ENCODE measurements at regions not wholly inside any gene's neighbourhood (a gene's known extent, or its start where the extent isn't known, plus 50 kb on each side); places are given as distances from the start of the nearest gene placed in this dataset.

DNA sequence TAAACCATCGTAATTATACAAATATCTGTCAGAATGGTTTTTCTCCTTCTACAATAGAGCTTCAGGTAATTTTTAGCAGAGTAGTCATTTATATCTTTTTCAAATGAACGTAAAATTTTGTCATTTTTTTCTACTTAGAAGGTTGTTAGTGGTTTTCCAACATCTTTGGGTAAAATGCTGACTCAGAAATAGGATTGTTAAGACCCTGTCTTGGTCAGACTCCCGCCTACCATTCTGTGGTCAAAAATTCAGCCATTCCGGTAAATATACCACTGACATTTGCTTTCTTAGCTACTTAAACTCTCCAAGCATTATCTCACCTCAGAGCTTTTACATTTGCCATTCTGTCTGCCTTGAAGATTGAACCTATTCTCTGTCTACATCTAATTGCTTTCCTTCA is 154.1 kb upstream of the CDH19 start (continued):
- TF ChIP-seq, protein P1, sequence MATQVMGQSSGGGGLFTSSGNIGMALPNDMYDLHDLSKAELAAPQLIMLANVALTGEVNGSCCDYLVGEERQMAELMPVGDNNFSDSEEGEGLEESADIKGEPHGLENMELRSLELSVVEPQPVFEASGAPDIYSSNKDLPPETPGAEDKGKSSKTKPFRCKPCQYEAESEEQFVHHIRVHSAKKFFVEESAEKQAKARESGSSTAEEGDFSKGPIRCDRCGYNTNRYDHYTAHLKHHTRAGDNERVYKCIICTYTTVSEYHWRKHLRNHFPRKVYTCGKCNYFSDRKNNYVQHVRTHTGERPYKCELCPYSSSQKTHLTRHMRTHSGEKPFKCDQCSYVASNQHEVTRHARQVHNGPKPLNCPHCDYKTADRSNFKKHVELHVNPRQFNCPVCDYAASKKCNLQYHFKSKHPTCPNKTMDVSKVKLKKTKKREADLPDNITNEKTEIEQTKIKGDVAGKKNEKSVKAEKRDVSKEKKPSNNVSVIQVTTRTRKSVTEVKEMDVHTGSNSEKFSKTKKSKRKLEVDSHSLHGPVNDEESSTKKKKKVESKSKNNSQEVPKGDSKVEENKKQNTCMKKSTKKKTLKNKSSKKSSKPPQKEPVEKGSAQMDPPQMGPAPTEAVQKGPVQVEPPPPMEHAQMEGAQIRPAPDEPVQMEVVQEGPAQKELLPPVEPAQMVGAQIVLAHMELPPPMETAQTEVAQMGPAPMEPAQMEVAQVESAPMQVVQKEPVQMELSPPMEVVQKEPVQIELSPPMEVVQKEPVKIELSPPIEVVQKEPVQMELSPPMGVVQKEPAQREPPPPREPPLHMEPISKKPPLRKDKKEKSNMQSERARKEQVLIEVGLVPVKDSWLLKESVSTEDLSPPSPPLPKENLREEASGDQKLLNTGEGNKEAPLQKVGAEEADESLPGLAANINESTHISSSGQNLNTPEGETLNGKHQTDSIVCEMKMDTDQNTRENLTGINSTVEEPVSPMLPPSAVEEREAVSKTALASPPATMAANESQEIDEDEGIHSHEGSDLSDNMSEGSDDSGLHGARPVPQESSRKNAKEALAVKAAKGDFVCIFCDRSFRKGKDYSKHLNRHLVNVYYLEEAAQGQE (IDR thresholded peaks at IDR 0.05): no peak
- TF ChIP-seq FOXA1 (IDR thresholded peaks at IDR 0.05) (no peak), GABPA (IDR thresholded peaks at IDR 0.05 in 1 of 2, conservative IDR thresholded peaks at IDR 0.05 in 1 of 2) (no peak), FOXA2 (IDR thresholded peaks at IDR 0.05) (no peak)
- TF ChIP-seq, protein P2, sequence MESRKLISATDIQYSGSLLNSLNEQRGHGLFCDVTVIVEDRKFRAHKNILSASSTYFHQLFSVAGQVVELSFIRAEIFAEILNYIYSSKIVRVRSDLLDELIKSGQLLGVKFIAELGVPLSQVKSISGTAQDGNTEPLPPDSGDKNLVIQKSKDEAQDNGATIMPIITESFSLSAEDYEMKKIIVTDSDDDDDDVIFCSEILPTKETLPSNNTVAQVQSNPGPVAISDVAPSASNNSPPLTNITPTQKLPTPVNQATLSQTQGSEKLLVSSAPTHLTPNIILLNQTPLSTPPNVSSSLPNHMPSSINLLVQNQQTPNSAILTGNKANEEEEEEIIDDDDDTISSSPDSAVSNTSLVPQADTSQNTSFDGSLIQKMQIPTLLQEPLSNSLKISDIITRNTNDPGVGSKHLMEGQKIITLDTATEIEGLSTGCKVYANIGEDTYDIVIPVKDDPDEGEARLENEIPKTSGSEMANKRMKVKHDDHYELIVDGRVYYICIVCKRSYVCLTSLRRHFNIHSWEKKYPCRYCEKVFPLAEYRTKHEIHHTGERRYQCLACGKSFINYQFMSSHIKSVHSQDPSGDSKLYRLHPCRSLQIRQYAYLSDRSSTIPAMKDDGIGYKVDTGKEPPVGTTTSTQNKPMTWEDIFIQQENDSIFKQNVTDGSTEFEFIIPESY (IDR thresholded peaks at IDR 0.05): no peak

DNA sequence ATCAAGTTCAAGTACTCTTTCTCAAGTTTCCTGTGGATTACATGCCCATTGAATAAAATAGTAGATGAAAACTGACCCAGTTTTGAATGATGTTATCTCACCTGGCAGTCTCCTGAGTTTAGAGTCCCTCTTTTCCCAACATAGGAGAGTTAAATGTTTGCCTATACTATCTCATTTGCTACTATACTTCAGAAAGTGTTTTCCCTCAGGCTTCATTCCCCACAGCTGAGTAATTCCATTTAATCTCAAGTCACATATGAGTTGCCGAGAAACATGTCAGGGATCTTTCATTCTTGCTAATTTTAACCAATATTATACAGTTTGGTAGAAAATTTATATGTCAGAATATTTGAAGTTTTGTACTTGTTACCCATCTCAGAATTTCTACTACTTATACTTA is 150.4 kb upstream of the CDH19 start:
- Histone ChIP-seq H3K9me3 (ENCODE audit: control insufficient read depth in 4 of 4, low read length in 3 of 4) (no peaks in the 10 kb centered on the region), H3K4me1 (ENCODE audit: control insufficient read depth in 4 of 4, insufficient read depth in 4 of 4, low read length in 3 of 4) (no peaks in the 10 kb centered on the region), H3K27me3 (ENCODE audit: control insufficient read depth in 4 of 4, insufficient read depth in 4 of 4, low read length in 3 of 4) (no peaks in the 10 kb centered on the region), H3K9ac (ENCODE audit: low read depth in 1 of 2, low read length in 2 of 2) (no peak overlapping the region), H3K27ac (ENCODE audit: low read depth in 1 of 2, low read length in 2 of 2) (no peak overlapping the region), H3K36me3 (ENCODE audit: control insufficient read depth in 4 of 4, insufficient read depth in 3 of 4, low read depth in 1 of 4, low read length in 3 of 4) (no peaks in the 10 kb centered on the region), H3K4me3 (ENCODE audit: low read depth in 1 of 3, low read length in 3 of 3) (no peak overlapping the region)
- TF ChIP-seq RAD21 (IDR thresholded peaks at IDR 0.05) (no peak), JUND (IDR thresholded peaks at IDR 0.05) (no peak), FOXA2 (IDR thresholded peaks at IDR 0.05) (no peak), HNF4G (IDR thresholded peaks at IDR 0.05) (no peak), YY1 (IDR thresholded peaks at IDR 0.05) (no peak), EGR1 (IDR thresholded peaks at IDR 0.05; ENCODE audit: low read depth in 2 of 2) (no peak)
- TF ChIP-seq, protein P1 (IDR thresholded peaks at IDR 0.05): no peak
- TF ChIP-seq, protein P3, sequence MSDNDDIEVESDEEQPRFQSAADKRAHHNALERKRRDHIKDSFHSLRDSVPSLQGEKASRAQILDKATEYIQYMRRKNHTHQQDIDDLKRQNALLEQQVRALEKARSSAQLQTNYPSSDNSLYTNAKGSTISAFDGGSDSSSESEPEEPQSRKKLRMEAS (IDR thresholded peaks at IDR 0.05): no peak
- 92% methylated on average over 1 of the region's 1 CpG for WGBS
- DNase-seq (ENCODE audit: low spot score): no peak

DNA sequence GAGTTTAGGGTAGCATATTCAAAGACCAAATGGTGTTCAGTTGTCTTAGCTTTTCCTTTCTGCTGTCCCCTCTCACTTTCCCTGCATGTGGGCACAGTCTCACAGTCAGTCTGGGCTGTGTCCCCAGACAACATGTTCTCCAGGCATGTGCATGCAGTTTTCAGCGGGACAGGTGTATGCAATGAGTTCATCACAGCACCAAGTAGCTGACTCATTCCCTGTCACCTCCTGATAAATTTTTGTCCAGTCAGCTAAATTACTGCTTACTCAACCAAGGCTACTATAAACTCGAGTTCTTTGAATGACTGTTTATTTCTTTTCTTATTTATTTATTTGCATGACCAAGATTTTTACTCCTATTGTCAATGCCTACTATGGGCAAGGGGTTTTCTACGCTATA is 148.8 kb upstream of the CDH19 start:
- 61% methylated on average over 3 of the region's 3 CpGs for WGBS
- DNase-seq (ENCODE audit: low spot score): no peak
- no peaks in the 10 kb centered on the region for H3K9me3 ChIP-seq (ENCODE audit: control insufficient read depth in 4 of 4, low read length in 3 of 4)
- H3K36me3 ChIP-seq (ENCODE audit: control insufficient read depth in 4 of 4, insufficient read depth in 3 of 4, low read depth in 1 of 4, low read length in 3 of 4): no peaks in the 10 kb centered on the region
- H3K27me3 ChIP-seq (ENCODE audit: control insufficient read depth in 4 of 4, insufficient read depth in 4 of 4, low read length in 3 of 4): no peaks in the 10 kb centered on the region
- no peaks in the 10 kb centered on the region for H3K4me1 ChIP-seq (ENCODE audit: control insufficient read depth in 4 of 4, insufficient read depth in 4 of 4, low read length in 3 of 4)
- H3K4me3 ChIP-seq (ENCODE audit: low read depth in 1 of 3, low read length in 3 of 3): no peak overlapping the region
- H3K27ac ChIP-seq (ENCODE audit: low read depth in 1 of 2, low read length in 2 of 2): no peak overlapping the region
- no peak overlapping the region for H3K9ac ChIP-seq (ENCODE audit: low read depth in 1 of 2, low read length in 2 of 2)
- TF ChIP-seq NR2F2 (IDR thresholded peaks at IDR 0.05) (no peak), HNF4G (IDR thresholded peaks at IDR 0.05) (no peak), FOXA2 (IDR thresholded peaks at IDR 0.05) (no peak), RXRA (IDR thresholded peaks at IDR 0.05) (no peak), SP1 (IDR thresholded peaks at IDR 0.05) (no peak), TAF1 (conservative IDR thresholded peaks at IDR 0.05) (no peak), FOXA1 (IDR thresholded peaks at IDR 0.05) (no peak)
- TF ChIP-seq, protein P3 (IDR thresholded peaks at IDR 0.05): no peak
- TF ChIP-seq, protein P2 (IDR thresholded peaks at IDR 0.05): no peak
- TF ChIP-seq, protein P1 (IDR thresholded peaks at IDR 0.05): no peak

All from liver (tissue), 7 donors.